ES-I3 (cell line): ENCODE measurements at regions not wholly inside any gene's neighbourhood (a gene's known extent, or its start where the extent isn't known, plus 50 kb on each side); places are given as distances from the start of the nearest gene placed in this dataset.
"Not testable (repeated sequence)": the region's sequence is repeated elsewhere in the genome, so short reads cannot be mapped to it uniquely, and the experiment has no call there.

Experiments used
- H3K36me3 ChIP-seq: 2 replicates; pipeline ENCODE4 v1.6.1; 2013; ENCODE audit warnings: mild to moderate bottlenecking, low read length, control low read depth, moderate library complexity; ENCODE audit not compliant: insufficient read depth
- H3K4me1 ChIP-seq: 2 replicates; pipeline ENCODE4 v1.6.1; 2013; ENCODE audit warnings: mild to moderate bottlenecking, control low read depth, low read length; ENCODE audit not compliant: insufficient read depth
- H3K9ac ChIP-seq: 2 replicates; pipeline ENCODE4 v1.6.1; 2013; ENCODE audit warnings: low read depth, mild to moderate bottlenecking, low read length, moderate library complexity
- H3K9me3 ChIP-seq: 2 replicates; pipeline ENCODE4 v1.6.1; 2013; ENCODE audit warnings: mild to moderate bottlenecking, low read length, moderate library complexity; ENCODE audit not compliant: control insufficient read depth, insufficient read depth

DNA sequence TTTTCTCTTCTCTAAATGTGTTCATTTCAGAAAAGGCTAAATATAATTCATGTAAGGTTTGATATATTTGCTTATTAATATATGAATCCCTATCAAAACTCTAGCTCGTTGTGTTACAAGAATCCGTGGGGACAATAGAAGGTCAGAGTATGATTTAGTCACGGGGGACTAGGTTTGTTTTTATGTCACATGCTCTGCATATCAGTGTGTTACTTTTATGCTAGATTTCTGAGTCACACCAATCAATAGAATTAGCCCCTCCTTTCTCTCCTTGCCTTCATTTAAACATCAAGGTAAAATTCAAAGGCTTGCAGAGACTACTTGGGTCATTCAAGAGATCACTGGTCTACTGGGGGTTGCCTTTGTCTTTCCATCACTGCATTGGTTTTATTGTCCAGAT, 636.1 kb downstream of the NR2F2 start:
- H3K9me3 ChIP-seq = no peaks in the 10 kb centered on the region
- H3K36me3 ChIP-seq = no peaks in the 10 kb centered on the region
- 0 out of 2 replicates have a peak, but pooled peaks cover 3% of the 10 kb centered on the region for H3K4me1 ChIP-seq
- H3K9ac ChIP-seq = no peak overlapping the region

DNA sequence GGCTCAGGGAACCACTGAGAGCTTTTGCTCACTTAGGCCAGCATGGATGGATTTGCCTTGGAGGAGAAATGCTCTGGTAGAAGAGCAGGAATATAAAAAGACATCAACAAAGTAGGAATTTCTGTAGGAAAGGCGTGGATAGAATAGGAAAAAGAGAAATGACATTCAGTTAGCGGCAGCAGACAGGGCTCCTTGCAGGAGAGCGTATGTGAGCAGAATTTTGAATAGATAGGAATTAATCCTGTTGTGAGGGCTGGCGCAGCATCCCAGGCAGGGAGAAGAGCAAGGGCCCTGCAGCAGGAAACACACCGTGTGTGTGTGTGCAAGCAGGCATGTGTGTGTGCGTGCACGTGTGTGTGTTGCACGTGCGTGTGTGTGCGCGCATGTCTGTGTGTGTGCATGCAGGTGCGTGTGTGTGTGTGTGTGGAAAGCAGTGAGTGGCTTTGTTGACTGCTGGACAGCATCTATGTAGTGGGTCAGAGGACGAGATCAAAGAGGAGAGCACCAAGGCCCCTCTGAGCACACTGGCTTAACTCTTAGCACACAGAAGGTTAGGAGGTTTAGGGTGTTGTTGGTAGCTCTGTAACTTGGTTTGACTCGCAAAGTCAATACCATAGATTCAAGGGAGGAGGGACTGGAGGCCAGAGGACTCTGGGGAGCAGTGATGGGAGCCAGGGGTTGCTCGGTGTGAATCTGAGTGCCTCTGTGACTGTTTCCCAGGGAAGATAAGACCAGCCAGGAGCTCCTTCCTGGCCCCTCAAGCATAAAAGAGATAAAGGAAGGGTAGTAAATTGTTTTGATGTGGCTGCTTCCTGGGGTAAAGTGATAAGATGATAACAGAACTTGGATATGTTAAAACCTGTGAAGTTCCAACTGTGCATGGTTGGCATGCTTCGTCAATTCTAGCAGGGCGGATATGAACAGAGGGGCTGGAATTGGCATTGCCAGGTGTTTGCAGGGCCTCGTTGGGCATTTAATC, 639.5 kb downstream of the NR2F2 start:
- Histone ChIP-seq H3K36me3 (no peaks in the 10 kb centered on the region), H3K4me1 (0 out of 2 replicates have a peak, but pooled peaks cover 3% of the 10 kb centered on the region), H3K9me3 (no peaks in the 10 kb centered on the region), H3K9ac (no peak overlapping the region)

DNA sequence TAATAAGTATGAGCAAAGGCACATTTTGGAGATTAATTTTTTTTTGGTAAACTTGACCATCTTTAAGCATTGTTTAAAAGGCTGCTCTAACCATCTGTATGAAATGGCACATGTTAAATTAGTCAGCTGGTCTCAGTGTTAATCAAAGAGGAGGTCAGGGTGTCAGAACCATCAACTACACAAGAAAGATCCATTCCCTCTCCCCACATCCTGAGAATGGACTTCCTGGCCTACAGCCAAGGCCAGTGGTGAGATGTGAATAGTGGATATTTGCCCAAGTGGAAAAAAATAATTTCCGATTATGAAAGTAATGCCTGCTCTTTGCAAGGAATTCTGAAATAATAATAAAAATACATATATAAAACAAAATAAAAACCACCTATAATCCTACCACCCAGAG, 641.7 kb downstream of the NR2F2 start:
- H3K4me1 ChIP-seq = no peaks in the 10 kb centered on the region
- H3K9ac ChIP-seq = no peak overlapping the region
- no peaks in the 10 kb centered on the region for H3K9me3 ChIP-seq
- no peaks in the 10 kb centered on the region for H3K36me3 ChIP-seq

DNA sequence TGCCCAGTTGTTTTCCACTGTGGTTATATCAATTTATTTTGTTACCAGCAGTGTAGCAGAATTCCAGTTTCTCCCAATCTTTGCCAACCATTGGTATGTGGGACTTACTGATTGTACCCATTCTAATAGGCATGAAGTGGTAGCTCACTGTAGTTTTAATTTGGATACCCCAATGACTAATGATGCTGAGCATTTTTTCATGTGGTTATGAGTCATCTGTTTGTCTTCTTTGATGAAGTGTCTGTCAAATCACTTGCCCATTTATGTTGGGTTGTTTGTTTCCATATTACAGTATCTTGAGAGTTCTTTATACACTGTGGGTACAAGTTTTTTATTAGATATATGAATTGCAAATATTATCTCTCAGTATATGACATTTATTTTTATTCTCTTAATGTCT, 644.3 kb downstream of the NR2F2 start:
- Histone ChIP-seq H3K9me3 (no peaks in the 10 kb centered on the region), H3K4me1 (no peaks in the 10 kb centered on the region), H3K36me3 (no peaks in the 10 kb centered on the region), H3K9ac (no peak overlapping the region)

DNA sequence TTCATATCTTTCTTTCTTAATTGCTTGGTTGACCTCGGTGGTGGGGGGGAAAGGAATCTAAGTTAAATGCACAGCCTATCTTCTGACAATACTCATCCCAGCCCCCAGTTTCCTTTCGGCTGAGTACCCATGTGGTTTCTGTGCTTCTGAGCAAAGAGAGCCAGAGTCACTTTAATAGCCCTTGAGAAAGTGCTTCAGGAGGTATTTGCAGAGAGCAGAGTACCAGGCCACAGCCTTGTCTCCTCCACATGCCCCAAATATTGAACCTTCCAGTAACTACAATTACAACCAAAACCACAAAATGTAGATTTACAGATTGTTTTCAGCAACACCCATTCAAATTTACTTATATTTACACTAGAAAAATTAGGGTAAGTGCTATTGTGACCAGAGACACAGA, 647.4 kb downstream of the NR2F2 start:
- Histone ChIP-seq H3K9ac (no peak overlapping the region), H3K9me3 (no peaks in the 10 kb centered on the region), H3K36me3 (no peaks in the 10 kb centered on the region), H3K4me1 (peaks cover 3% of the 10 kb centered on the region; the same call in 1 of the 2 replicates)

DNA sequence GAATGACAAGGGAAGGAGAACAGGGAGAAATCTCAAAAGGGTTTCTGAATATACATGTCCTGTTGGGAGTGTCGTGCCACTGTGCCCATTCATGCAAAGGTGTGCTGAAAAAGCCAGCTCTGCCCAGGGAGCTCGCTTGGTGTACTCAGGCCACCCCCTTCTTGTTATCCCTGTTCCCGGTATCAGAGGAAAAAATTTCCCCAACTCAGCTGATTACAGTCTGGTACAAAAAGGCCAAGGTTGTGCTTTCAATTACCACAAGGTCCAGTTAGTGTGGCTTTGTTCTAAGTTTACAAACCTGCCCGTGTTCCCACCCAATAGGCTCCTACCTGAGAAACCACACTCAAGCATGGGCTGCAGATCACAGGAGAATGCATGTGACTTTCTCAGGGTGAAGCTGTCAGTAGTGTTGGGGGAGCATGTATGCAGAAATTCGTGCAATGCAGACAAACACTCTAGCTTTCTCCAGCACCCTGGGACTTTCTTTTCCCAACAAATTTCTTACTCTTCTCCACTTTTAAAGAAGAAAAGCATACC, 648.5 kb downstream of the NR2F2 start:
- Histone ChIP-seq H3K9ac (no peak overlapping the region), H3K4me1 (peaks cover 10% of the 10 kb centered on the region), H3K9me3 (no peaks in the 10 kb centered on the region), H3K36me3 (no peaks in the 10 kb centered on the region)

DNA sequence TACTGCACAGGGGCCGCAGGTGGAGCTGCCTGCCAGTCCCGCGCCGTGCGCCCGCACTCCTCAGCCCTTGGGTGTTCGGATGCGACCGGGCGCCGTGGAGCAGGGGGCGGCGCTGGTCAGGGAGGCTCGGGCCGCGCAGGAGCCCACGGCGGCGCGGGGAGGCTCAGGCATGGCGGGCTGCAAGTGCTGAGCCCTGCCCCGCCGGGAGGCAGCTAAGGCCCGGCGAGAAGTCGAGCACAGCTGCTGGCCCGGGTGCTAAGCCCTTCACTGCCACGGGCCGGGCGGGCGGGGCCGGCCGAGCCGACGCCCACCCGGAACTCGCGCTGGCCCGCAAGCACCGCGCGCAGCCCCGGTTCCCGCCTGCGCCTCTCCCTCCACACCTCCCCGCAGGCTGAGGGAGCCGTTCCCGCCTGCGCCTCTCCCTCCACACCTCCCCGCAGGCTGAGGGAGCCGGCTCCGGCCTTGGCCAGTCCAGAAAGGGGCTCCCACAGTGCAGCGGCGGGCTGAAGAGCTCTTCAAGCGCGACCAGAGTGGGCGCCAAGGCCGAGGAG, 653.7 kb downstream of the NR2F2 start:
- not testable (repeated sequence) for H3K36me3 ChIP-seq, H3K9me3 ChIP-seq, H3K4me1 ChIP-seq
- H3K9ac ChIP-seq = peak overlapping the region; percentile 47; the same call in 1 of the 2 replicates

DNA sequence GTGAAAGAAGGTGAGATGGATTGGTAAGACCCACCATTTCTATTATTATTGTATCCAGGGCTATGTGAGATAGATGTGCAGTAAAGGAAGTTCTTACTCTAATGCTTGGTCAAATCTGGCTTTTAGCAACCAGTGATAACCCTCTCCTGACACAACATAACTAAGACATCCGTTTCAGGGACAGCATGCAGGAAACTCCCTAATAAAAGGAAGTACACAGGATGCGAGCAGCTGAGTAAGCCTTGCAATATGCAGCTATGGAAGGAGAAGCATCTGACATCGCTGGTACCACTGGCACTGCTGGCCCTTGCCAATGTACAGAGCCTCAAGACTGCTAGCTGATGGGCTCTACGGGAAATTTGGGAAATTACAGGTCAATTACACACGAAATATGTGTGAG, 662.3 kb downstream of the NR2F2 start:
- Histone ChIP-seq H3K36me3 (no peaks in the 10 kb centered on the region), H3K9ac (no peak overlapping the region), H3K4me1 (no peaks in the 10 kb centered on the region), H3K9me3 (no peaks in the 10 kb centered on the region)

DNA sequence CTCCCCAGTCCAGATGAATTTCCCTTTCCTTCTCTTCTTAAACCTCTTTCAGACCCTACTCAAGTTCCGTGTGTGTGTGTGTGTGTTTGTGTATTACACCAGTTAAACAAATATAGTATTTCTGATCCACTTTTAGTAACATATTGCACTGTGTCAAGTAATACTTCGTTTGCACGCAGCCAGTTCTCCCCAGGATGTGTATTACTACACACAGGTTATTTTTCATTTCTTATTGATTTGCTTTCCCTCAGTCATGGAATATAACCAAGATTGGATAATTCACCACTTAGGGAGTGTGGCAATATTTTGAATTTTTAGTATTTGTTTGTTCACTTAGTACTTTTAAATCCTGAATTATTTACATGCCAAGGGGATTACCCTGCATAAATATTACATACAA, 667.0 kb downstream of the NR2F2 start:
- no peaks in the 10 kb centered on the region for H3K9me3 ChIP-seq
- H3K36me3 ChIP-seq = no peaks in the 10 kb centered on the region
- no peak overlapping the region for H3K9ac ChIP-seq
- H3K4me1 ChIP-seq = no peaks in the 10 kb centered on the region

DNA sequence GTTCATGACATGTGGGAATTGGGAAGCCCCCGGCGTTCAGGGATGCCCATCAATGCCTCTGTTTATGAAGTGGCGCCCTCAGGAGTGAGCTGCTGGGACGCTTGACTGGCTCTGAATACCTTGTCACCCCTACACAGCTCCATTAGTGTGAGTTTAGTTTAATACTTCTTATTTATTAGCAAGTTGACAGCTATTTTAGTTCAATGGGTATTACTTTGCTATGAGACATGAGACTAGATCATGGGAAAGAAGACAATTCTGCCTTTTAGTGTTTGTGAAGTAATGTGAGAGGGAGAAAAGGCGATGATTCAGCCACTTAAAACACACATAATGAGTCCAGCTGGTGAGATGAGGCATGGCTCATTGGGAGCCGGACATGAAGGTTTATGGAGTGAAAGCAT, 678.5 kb downstream of the NR2F2 start:
- Histone ChIP-seq H3K9ac (no peak overlapping the region), H3K36me3 (no peaks in the 10 kb centered on the region), H3K9me3 (no peaks in the 10 kb centered on the region), H3K4me1 (no peaks in the 10 kb centered on the region)

DNA sequence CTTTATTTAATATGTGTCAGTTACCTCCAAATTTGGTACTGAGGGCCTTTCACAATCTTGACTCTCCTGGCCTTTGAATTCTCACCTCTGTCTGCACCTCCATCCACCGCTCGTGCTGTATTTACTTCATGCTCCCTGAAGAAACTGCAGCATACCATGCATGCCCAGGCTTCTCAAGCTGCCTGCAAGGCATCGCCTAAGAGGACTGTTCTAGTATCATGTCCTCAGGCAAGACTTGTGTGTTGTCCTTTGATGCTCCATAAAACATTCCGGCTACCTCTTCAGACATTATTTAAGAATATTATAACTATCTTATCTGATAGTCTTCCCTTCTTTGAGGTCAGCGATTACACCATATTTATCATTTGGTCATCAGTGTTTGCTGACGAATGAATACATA, 682.5 kb downstream of the NR2F2 start:
- H3K4me1 ChIP-seq = no peaks in the 10 kb centered on the region
- no peak overlapping the region for H3K9ac ChIP-seq
- no peaks in the 10 kb centered on the region for H3K9me3 ChIP-seq
- H3K36me3 ChIP-seq = no peaks in the 10 kb centered on the region

DNA sequence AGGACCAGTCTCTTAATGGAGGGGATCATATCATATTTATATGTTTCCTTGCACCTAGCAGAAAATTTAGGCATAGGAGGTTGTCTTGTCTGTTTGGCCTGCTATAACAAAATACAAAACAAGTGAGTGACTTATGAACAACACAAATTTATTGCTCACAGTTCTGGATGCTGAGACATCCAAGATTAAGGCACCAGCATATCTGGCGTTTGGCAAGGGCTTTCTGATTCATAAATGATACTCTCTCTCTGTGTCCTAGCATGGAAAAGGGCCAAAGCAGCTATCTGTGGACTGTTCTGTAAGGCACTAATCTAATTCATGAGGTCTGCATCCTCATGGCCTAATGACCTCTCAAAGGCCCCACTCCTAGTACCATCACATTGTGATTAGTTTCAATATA, 683.0 kb downstream of the NR2F2 start:
- no peaks in the 10 kb centered on the region for H3K9me3 ChIP-seq
- no peaks in the 10 kb centered on the region for H3K36me3 ChIP-seq
- no peak overlapping the region for H3K9ac ChIP-seq
- H3K4me1 ChIP-seq = no peaks in the 10 kb centered on the region

DNA sequence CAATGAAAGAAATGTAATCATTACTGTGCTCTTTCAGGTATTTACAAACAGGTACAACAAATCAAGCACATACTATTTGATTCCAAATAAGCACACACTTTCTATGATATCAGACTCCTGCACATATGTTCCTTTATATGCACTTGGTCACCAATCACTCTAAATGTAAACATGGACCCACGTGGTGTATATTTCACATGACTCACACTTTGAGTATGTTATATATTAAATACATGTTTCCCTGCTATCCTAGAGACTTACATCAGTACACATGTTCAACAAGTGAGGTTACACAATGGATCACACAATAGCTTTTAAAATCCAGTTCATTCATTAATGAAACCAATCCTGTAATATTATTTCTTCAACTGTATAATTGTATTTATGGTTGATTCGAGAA, 683.5 kb downstream of the NR2F2 start:
- Histone ChIP-seq H3K36me3 (no peaks in the 10 kb centered on the region), H3K9me3 (no peaks in the 10 kb centered on the region), H3K9ac (no peak overlapping the region), H3K4me1 (no peaks in the 10 kb centered on the region)

DNA sequence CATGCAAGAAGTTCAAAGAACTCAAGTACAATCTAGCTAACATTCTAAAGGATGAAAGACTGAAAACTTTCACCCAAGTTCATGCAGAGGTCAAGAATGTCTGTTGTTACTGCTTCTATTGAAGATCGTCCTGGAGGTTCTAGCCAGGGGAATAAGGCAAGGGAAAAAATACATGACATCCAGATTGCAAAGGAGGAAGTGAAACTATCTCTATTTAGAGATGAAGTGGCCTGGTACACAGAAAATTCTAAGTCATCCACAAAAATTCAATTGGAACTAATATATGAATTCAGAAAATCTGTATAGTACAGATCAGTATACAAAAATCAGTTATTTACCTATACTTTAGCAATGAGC, 693.0 kb downstream of the NR2F2 start:
- H3K4me1 ChIP-seq = no peaks in the 10 kb centered on the region
- H3K9ac ChIP-seq = no peak overlapping the region
- no peaks in the 10 kb centered on the region for H3K36me3 ChIP-seq
- H3K9me3 ChIP-seq = no peaks in the 10 kb centered on the region

DNA sequence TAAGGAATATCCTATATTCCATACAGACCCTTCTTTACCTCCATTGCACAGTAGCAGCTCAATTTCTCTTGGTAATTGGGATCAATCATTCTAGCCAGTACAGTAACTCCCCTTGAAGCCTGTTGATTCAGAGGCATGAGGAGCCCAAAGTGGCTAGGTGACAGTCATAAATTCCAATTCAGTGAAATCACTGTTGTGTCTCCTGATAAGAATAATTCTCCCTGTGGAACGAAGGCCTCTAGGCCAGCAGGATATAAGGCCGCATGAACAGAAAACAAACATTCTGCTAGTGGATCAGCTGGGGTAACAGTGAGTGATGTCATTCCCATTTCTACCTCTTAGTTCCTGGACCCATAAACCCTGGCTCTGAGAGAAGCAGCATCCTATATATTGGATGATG, 696.3 kb downstream of the NR2F2 start:
- no peaks in the 10 kb centered on the region for H3K9me3 ChIP-seq
- no peaks in the 10 kb centered on the region for H3K36me3 ChIP-seq
- H3K4me1 ChIP-seq = no peaks in the 10 kb centered on the region
- H3K9ac ChIP-seq = no peak overlapping the region
